Gastroesophageal sphincter (tissue), 3 donors: ENCODE measurements at regions not wholly inside any gene's neighbourhood (a gene's known extent, or its start where the extent isn't known, plus 50 kb on each side); places are given as distances from the start of the nearest gene placed in this dataset.

Experiments used
- CTCF ChIP-seq, 4 experiments: fragments of 200-600 bp in 2 of 4; fragments of 450-650 bp in 2 of 4; sonication (generic) in 1 of 4; IDR thresholded peaks; one replicate each; pipeline ENCODE4 v1.5.1; 2017 to 2019; ENCODE audit warnings: antibody characterized with exemption in 4 of 4, mild to moderate bottlenecking in 2 of 4, moderate library complexity in 2 of 4
- EP300 ChIP-seq: sonication (generic); formaldehyde crosslinking; IDR thresholded peaks from one replicate; pipeline ENCODE4 v1.6.1; 2017; ENCODE audit warnings: antibody characterized with exemption, mild to moderate bottlenecking
- POLR2A ChIP-seq, 2 donors: fragments of 450-650 bp; IDR thresholded peaks; one replicate each; pipeline ENCODE4 v1.6.1; 2017; ENCODE audit warnings: antibody characterized with exemption in 2 of 2, mild to moderate bottlenecking in 2 of 2, moderate library complexity in 1 of 2
- POLR2AphosphoS5 ChIP-seq: sonication (generic); formaldehyde crosslinking; IDR thresholded peaks from one replicate; pipeline ENCODE4 v1.6.1; 2017; ENCODE audit warnings: antibody characterized with exemption

GRCh38 chr17:31787857-31788570 lies 71.0 kb downstream of the COPRS start:
- TF ChIP-seq CTCF (IDR thresholded peaks at IDR 0.05) (no peak), POLR2AphosphoS5 (peak; percentile 88), POLR2A (IDR thresholded peaks at IDR 0.05) (no peak), EP300 (no peak)
